ENCODE measurements at regions not wholly inside any gene's neighbourhood (a gene's known extent, or its start where the extent isn't known, plus 50 kb on each side); places are given as distances from the start of the nearest gene placed in this dataset.

DNA sequence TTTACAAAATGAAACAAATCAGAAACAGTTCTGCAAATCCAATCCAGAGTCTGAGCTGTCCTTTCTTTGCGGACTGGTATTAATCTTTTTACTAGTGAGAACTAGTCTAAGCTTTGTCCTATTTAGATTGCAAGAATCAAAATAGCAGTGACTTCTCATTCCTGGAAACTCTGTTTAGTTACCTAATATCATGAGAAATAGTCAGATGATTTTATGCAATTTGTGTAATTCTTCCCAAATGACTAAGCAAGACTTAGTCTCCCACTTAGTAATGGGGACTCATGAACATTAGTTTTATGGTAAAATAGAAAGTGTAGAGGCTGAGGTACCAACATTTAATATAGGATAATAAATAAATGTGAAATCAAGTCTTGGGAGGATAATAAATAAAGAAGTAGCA, 341.3 kb downstream of the DNAJB9 start:
- TF ChIP-seq, protein P1, sequence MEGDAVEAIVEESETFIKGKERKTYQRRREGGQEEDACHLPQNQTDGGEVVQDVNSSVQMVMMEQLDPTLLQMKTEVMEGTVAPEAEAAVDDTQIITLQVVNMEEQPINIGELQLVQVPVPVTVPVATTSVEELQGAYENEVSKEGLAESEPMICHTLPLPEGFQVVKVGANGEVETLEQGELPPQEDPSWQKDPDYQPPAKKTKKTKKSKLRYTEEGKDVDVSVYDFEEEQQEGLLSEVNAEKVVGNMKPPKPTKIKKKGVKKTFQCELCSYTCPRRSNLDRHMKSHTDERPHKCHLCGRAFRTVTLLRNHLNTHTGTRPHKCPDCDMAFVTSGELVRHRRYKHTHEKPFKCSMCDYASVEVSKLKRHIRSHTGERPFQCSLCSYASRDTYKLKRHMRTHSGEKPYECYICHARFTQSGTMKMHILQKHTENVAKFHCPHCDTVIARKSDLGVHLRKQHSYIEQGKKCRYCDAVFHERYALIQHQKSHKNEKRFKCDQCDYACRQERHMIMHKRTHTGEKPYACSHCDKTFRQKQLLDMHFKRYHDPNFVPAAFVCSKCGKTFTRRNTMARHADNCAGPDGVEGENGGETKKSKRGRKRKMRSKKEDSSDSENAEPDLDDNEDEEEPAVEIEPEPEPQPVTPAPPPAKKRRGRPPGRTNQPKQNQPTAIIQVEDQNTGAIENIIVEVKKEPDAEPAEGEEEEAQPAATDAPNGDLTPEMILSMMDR (IDR thresholded peaks at IDR 0.05; ENCODE audit: low read depth, low read length, poor library complexity, severe bottlenecking): no peak
- no peak for TF ChIP-seq EZH2phosphoT487 (IDR thresholded peaks at IDR 0.05; ENCODE audit: borderline replicate concordance, low read length)
